Calu3 (cell line): ENCODE measurements at regions not wholly inside any gene's neighbourhood (a gene's known extent, or its start where the extent isn't known, plus 50 kb on each side); places are given as distances from the start of the nearest gene placed in this dataset.
A peak's percentile ranks its signal among the peaks of the same experiment; 100 is the strongest.

Experiments used
- BruUV-seq: library from RNA; stranded (reverse); fragments of 400-500 nt; replicated peaks from 2 replicates; lab custom pipeline; 2021; lab: Mats Ljungman, UMichigan
- CTCF ChIA-PET: fragments of 300-600 bp; sonication (Branson Sonifier 250); formaldehyde crosslinking; loops from one replicate; lab custom pipeline; 2022; ENCODE audit warnings: antibody characterized with exemption; lab: Charles Lee
- DNase-seq: peaks from one replicate; pipeline ENCODE4 v3.0.0; 2022
- H3K27ac Mint-ChIP-seq: one replicate; pipeline ENCODE4 v1.8.0; 2022; ENCODE audit warnings: mixed read lengths; ENCODE audit not compliant: unreplicated experiment
- H3K27me3 Mint-ChIP-seq: one replicate; pipeline ENCODE4 v1.8.0; 2022; ENCODE audit warnings: mixed read lengths; ENCODE audit not compliant: unreplicated experiment
- H3K36me3 Mint-ChIP-seq: one replicate; pipeline ENCODE4 v1.8.0; 2022; ENCODE audit warnings: mild to moderate bottlenecking, moderate library complexity, mixed read lengths; ENCODE audit not compliant: insufficient read depth, unreplicated experiment
- H3K4me1 Mint-ChIP-seq: one replicate; pipeline ENCODE4 v1.8.0; 2022; ENCODE audit warnings: mild to moderate bottlenecking, low read depth, mixed read lengths; ENCODE audit not compliant: unreplicated experiment
- H3K4me3 Mint-ChIP-seq: one replicate; pipeline ENCODE4 v1.8.0; 2022; ENCODE audit warnings: mild to moderate bottlenecking, low read depth, moderate library complexity, mixed read lengths; ENCODE audit not compliant: unreplicated experiment
- H3K9me3 Mint-ChIP-seq: one replicate; pipeline ENCODE4 v1.8.0; 2022; ENCODE audit warnings: low read depth, mixed read lengths; ENCODE audit not compliant: unreplicated experiment
- CTCF ChIP-seq: fragments of 200-600 bp; IDR thresholded peaks from one replicate; pipeline ENCODE4 v1.8.0; 2022; ENCODE audit warnings: antibody characterized with exemption; ENCODE audit not compliant: unreplicated experiment
- intact Hi-C: fragments of 100-400 bp; cut with micrococcal nuclease; formaldehyde crosslinking; loops from one replicate; pipeline ENCODE4 v1.10.0; 2022; ENCODE audit not compliant: unreplicated experiment

GRCh38 chr6:137646484-137646883, 152.3 kb upstream of the OLIG3 start:
- CTCF ChIA-PET: no interaction called here
- H3K4me1 Mint-ChIP-seq: peaks cover 24% of the 10 kb centered on the region
- intact Hi-C loops: no loop called here
- H3K4me3 Mint-ChIP-seq: no peak overlapping the region
- H3K36me3 Mint-ChIP-seq: no peaks in the 10 kb centered on the region
- no peak for TF ChIP-seq CTCF
- H3K27ac Mint-ChIP-seq: no peak overlapping the region
- peaks cover 3% of the 10 kb centered on the region for H3K9me3 Mint-ChIP-seq
- no TSS peak for BruUV-seq
- DNase-seq: no peak
- no peaks in the 10 kb centered on the region for H3K27me3 Mint-ChIP-seq

- peaks cover 3% of the 10 kb centered on the region for H3K9me3 Mint-ChIP-seq
- H3K27me3 Mint-ChIP-seq: no peaks in the 10 kb centered on the region
- peaks cover 24% of the 10 kb centered on the region for H3K4me1 Mint-ChIP-seq
- no peak for DNase-seq
- CTCF ChIA-PET: no interaction called here
- intact Hi-C loops: no loop called here
- H3K27ac Mint-ChIP-seq: peak overlapping the region; percentile 39
- BruUV-seq: no TSS peak
- H3K4me3 Mint-ChIP-seq: no peak overlapping the region
- no peaks in the 10 kb centered on the region for H3K36me3 Mint-ChIP-seq
- TF ChIP-seq CTCF: no peak
These were observed 153.7 kb upstream of the OLIG3 start for GRCh38 chr6:137647762-137648447.

GRCh38 chr6:137650720-137651119, 156.5 kb upstream of the OLIG3 start:
- intact Hi-C loops: no loop called here
- no TSS peak for BruUV-seq
- no peak for DNase-seq
- Mint-ChIP-seq H3K9me3 (peaks cover 6% of the 10 kb centered on the region), H3K27me3 (no peaks in the 10 kb centered on the region), H3K27ac (no peak overlapping the region), H3K36me3 (no peaks in the 10 kb centered on the region), H3K4me1 (peaks cover 24% of the 10 kb centered on the region), H3K4me3 (no peak overlapping the region)
- TF ChIP-seq CTCF: no peak
- CTCF ChIA-PET: no interaction called here

GRCh38 chr6:137651178-137651577, 157.0 kb upstream of the OLIG3 start:
- Mint-ChIP-seq H3K27ac (no peak overlapping the region), H3K27me3 (no peaks in the 10 kb centered on the region), H3K4me1 (peaks cover 24% of the 10 kb centered on the region), H3K4me3 (no peak overlapping the region), H3K9me3 (peaks cover 6% of the 10 kb centered on the region), H3K36me3 (no peaks in the 10 kb centered on the region)
- DNase-seq: no peak
- BruUV-seq: no TSS peak
- CTCF ChIA-PET: no interaction called here
- no peak for TF ChIP-seq CTCF
- intact Hi-C loops: no loop called here
